GM21786 (cell line): ENCODE measurements at regions not wholly inside any gene's neighbourhood (a gene's known extent, or its start where the extent isn't known, plus 50 kb on each side); places are given as distances from the start of the nearest gene placed in this dataset.

Experiments
- ATAC-seq: cut with Tn5 transposase; IDR thresholded peaks from one replicate; pipeline ENCODE4 v1.9.1; 2021; ENCODE audit not compliant: unreplicated experiment

- no peak for ATAC-seq
Observed at GRCh38 chr10:109529258-109529657, 394.1 kb downstream of the XPNPEP1 start.

- no peak for ATAC-seq
Observed at GRCh38 chr10:109517748-109518147, 405.6 kb downstream of the XPNPEP1 start.

- no peak for ATAC-seq
Observed at GRCh38 chr10:109504401-109504800, 418.9 kb downstream of the XPNPEP1 start.

- ATAC-seq = no peak
Observed at GRCh38 chr10:109487691-109488090, 435.6 kb downstream of the XPNPEP1 start.

GRCh38 chr10:109480836-109481235 is 442.5 kb downstream of the XPNPEP1 start:
- no peak for ATAC-seq

- no peak for ATAC-seq
Observed at GRCh38 chr10:109475711-109476421, 447.4 kb downstream of the XPNPEP1 start.

GRCh38 chr10:109474812-109475211 is 448.5 kb downstream of the XPNPEP1 start:
- no peak for ATAC-seq

- no peak for ATAC-seq
Observed at GRCh38 chr10:109474261-109474660, 449.1 kb downstream of the XPNPEP1 start.

DNA sequence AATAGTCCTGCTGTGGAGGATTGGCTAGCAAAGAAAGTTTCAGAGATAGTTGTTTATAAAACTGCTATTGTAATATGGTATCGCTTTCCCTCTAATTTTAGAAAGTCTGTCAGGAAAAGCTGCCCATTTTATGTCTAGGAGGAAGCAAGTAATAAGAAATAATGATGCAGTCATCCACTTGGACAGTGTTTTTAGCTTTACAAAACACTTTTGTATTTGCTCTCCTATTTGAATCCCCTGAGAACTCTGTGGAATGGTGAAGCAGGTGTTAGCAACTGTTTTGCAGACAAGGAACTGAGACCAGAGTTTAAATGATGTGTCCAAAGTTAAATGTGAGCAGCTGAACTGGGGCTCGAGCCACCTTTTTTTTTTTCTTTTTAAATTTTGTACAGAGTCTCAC is 455.8 kb downstream of the XPNPEP1 start:
- no peak for ATAC-seq

DNA sequence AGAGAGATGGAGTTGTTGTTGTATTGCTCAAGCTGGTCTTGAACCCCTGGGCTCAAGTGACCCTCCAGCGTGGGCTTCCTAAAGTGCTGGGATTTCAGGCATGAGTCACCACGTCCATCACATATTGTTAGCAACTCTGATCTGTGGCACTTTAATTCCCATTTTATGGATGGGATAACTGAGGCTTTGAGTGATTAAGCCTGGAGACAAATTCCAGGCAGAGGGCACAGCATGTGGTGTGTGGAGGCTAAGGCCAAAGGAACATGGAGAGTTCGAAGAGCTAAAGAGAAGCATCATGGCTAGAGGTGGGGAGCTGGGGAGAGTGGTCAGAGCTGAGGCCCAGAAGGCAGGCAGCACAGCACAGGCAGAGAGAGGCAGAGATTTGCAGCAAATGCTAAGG is 458.4 kb downstream of the XPNPEP1 start:
- no peak for ATAC-seq

DNA sequence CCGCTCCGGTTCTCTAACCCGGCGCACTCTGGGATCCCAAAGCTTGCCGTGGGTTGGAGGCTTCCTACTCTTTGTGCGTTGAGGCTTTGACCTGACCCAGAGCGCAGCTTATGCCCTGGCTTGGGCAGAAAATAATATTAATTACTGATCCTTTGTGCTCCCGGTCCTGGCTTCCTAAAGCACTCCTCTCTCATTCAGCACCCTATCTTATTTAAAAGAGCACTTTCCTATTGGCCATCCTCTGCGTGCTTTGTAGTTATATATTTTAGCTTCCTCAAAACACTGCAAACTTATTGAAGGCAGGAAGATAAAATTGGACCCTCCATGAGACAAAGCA is 466.0 kb downstream of the XPNPEP1 start:
- ATAC-seq = no peak

DNA sequence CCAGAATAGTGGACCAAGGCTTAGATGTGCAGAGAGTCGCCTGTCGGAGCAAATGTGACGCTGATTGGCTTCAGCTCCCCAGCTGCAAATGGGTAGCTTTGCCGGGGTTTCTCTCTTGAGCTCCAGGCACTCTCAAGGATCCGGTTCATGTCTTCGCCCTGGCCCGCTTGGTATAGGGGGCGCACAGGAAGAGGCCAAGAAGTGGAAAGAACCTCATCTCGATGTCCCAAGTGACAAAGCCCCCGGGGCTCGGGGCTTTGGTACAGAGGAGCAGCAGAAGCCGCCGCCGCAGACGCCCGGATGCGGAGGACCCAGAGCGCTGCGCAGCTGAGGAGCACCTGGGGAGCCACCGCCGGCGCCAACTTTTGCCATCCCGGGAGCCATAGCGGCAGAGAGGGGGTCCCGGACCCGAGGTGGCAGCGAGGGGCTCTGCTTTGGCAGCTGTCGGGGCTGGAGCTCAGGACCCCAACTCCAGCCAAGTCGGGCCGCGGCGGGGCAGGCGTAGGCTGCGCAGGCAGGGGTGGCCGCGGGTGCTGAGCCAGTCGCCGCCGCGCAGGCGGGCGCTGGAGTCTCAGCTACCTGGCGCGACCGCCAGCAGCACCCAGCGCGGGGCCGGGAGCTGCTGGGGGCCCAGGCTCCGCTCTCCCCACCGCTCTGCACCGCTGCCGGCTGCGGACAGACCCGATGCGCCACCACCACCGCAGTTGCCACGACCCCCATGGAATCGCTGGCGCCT is 466.6 kb downstream of the XPNPEP1 start:
- ATAC-seq = no peak

GRCh38 chr10:109454691-109455090 is 468.6 kb downstream of the XPNPEP1 start:
- ATAC-seq = no peak

GRCh38 chr10:109451879-109452278 is 471.4 kb downstream of the XPNPEP1 start:
- no peak for ATAC-seq

DNA sequence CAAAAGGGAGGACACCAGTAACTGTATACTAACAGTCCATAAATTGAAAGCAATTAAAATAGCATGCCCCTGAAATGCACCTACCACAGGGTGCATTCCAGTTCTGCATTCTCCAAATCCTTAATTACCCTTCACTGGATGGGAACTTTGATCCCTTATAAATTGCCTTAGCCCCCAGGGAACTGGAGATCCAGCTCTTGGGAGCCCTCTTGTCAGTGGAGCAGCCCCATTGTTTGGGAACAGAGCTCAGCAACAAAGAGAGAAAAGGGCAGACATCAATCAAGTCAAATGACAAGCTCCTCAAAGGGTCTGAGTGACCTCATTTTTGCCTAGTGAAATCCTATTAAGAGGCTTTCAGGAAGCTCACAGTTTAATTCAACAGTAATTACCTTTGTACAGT is 472.6 kb downstream of the XPNPEP1 start:
- no peak for ATAC-seq

- no peak for ATAC-seq
Observed at GRCh38 chr10:109433434-109433833, 489.9 kb downstream of the XPNPEP1 start.

DNA sequence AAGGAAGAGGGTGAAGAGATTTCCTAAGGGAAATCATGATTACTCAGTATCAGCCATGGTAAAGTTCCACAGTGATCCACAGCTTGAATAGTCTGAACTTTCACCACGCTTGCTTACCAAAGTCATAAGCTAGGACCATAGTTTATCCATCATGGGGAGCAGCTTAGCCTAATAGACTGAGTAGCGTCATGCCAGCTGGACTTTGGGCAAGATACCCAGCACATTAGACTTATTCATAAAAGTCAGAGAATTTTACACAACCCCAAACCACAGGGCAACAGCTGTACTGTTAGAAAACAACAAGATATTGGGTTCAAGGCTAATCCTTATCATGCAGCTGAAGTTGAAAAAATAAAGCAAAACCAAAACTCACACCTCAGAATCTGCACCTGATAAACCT is 491.0 kb downstream of the XPNPEP1 start:
- no peak for ATAC-seq

- no peak for ATAC-seq
Observed at GRCh38 chr10:109430799-109431198, 492.5 kb downstream of the XPNPEP1 start.

GRCh38 chr10:109430043-109430760 is 493.1 kb downstream of the XPNPEP1 start:
- no peak for ATAC-seq

- no peak for ATAC-seq
Observed at GRCh38 chr10:109428775-109429491, 494.4 kb downstream of the XPNPEP1 start.

DNA sequence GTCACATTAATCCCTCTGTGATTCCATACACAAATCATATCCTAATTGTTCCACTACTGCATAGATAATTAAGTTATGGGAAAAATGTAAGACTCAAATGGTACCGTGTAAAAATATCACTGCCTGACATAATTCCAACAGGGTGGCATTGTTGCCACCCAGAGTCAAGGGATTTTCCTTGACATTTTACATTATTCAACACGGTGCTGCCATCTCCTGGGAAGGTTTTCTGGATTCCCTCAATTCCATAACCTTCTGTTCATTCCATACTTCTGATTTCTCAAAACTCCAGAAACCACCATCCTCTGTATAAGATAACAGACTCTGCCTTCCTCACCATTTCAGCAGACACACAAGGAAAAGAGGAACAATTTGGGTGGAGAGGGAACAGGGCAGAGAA is 495.9 kb downstream of the XPNPEP1 start:
- ATAC-seq = no peak
